Small intestine (tissue), 7 donors: ENCODE measurements at regions not wholly inside any gene's neighbourhood (a gene's known extent, or its start where the extent isn't known, plus 50 kb on each side); places are given as distances from the start of the nearest gene placed in this dataset.

Experiments
- DNase-seq, 2 donors: peaks; one replicate each; pipeline versions ENCODE4 v3.0.0 to v3.0.0-alpha.2; 2013
- FAIRE-seq: peaks from 2 replicates; lab custom pipeline; 2012; peaks lifted over from hg19 to GRCh38; lab: Jason Lieb, UNC
- H3K27ac ChIP-seq, 3 donors: one replicate each; pipeline ENCODE4 v1.5.1; 2013; ENCODE audit warnings: low read length in 2 of 3, mild to moderate bottlenecking in 2 of 3, control low read depth in 1 of 3, inconsistent platforms in 1 of 3, low read depth in 1 of 3, moderate library complexity in 1 of 3
- H3K27me3 ChIP-seq, 3 donors: one replicate each; pipeline ENCODE4 v1.6.1; 2013; ENCODE audit warnings: low read length in 3 of 3, inconsistent platforms in 1 of 3; ENCODE audit not compliant: control insufficient read depth in 3 of 3, insufficient read depth in 3 of 3
- H3K36me3 ChIP-seq, 3 donors: one replicate each; pipeline ENCODE4 v1.6.1; 2013; ENCODE audit warnings: low read length in 3 of 3, inconsistent platforms in 1 of 3, low read depth in 1 of 3, mild to moderate bottlenecking in 1 of 3, moderate library complexity in 1 of 3; ENCODE audit not compliant: control insufficient read depth in 3 of 3, insufficient read depth in 2 of 3
- H3K4me1 ChIP-seq, 3 donors: one replicate each; pipeline ENCODE4 v1.6.1; 2013; ENCODE audit warnings: low read length in 2 of 3, inconsistent platforms in 1 of 3, low read depth in 1 of 3, mild to moderate bottlenecking in 1 of 3, moderate library complexity in 1 of 3; ENCODE audit not compliant: control insufficient read depth in 3 of 3, insufficient read depth in 2 of 3
- H3K4me3 ChIP-seq, 3 donors: one replicate each; pipeline ENCODE4 v1.5.1; 2013; ENCODE audit warnings: low read length in 3 of 3, control low read depth in 1 of 3, inconsistent platforms in 1 of 3, low read depth in 1 of 3, mild to moderate bottlenecking in 1 of 3, moderate library complexity in 1 of 3
- H3K9me3 ChIP-seq, 2 donors: one replicate each; pipeline ENCODE4 v1.6.1; 2013; ENCODE audit warnings: low read depth in 1 of 2, low read length in 1 of 2; ENCODE audit not compliant: control insufficient read depth in 2 of 2, insufficient read depth in 1 of 2
- WGBS, 3 donors: extraction: QIAGEN DNeasy Blood & Tissue Kit; methylation state at CpG; one replicate each; pipeline ENCODE4 v1.1.7; 2013; 5-methylcytosine and 5-hydroxymethylcytosine counted together
- donor health status: healthy with polysubstance abuse.
- donor health status: control.
- donor health status: control.
- donor health status: Bipolar disorder and iron deficiency.
- donor health status: healthy.

GRCh38 chr5:2137444-2138050, 254.8 kb upstream of the IRX4 start:
- DNase-seq (no peak), FAIRE-seq (no peak)
- Histone ChIP-seq H3K4me3 (no peak overlapping the region), H3K27ac (no peak overlapping the region), H3K27me3 (no peaks in the 10 kb centered on the region), H3K9me3 (no peaks in the 10 kb centered on the region), H3K36me3 (no peaks in the 10 kb centered on the region), H3K4me1 (no peaks in the 10 kb centered on the region)
- 90 to 95% (median 92%) methylated on average over 21 of the region's 21 CpGs for WGBS, 3 donors

GRCh38 chr5:2136728-2137333, 254.1 kb upstream of the IRX4 start:
- no peaks in the 10 kb centered on the region for H3K4me1 ChIP-seq
- FAIRE-seq (no peak), DNase-seq (no peak)
- H3K4me3 ChIP-seq = no peak overlapping the region
- H3K27ac ChIP-seq = no peak overlapping the region
- WGBS, 3 donors = 79 to 89% (median 79%) methylated on average over 44 of the region's 44 CpGs
- no peaks in the 10 kb centered on the region for H3K27me3 ChIP-seq
- H3K9me3 ChIP-seq = no peaks in the 10 kb centered on the region
- no peaks in the 10 kb centered on the region for H3K36me3 ChIP-seq

- Histone ChIP-seq H3K4me3 (no peak overlapping the region), H3K27me3 (no peaks in the 10 kb centered on the region), H3K27ac (no peak overlapping the region), H3K36me3 (no peaks in the 10 kb centered on the region), H3K9me3 (no peaks in the 10 kb centered on the region), H3K4me1 (no peaks in the 10 kb centered on the region)
- FAIRE-seq (no peak), DNase-seq (no peak)
- WGBS, 3 donors = 64 to 68% (median 66%) methylated on average over 5 of the region's 5 CpGs
Measured at GRCh38 chr5:2135833-2136232, 253.1 kb upstream of the IRX4 start.

- Histone ChIP-seq H3K4me1 (no peaks in the 10 kb centered on the region), H3K4me3 (no peak overlapping the region), H3K27ac (no peak overlapping the region), H3K27me3 (no peaks in the 10 kb centered on the region), H3K9me3 (no peaks in the 10 kb centered on the region), H3K36me3 (no peaks in the 10 kb centered on the region)
- DNase-seq (no peak), FAIRE-seq (no peak)
- 76 to 81% (median 78%) methylated on average over 8 of the region's 8 CpGs for WGBS, 3 donors
Measured at GRCh38 chr5:2135354-2135753, 252.6 kb upstream of the IRX4 start.

- Histone ChIP-seq H3K27ac (no peak overlapping the region), H3K36me3 (no peaks in the 10 kb centered on the region), H3K4me1 (no peaks in the 10 kb centered on the region), H3K4me3 (no peak overlapping the region), H3K27me3 (no peaks in the 10 kb centered on the region), H3K9me3 (no peaks in the 10 kb centered on the region)
- no peak for FAIRE-seq
- 64 to 74% (median 68%) methylated on average over 19 of the region's 19 CpGs for WGBS, 3 donors
- DNase-seq = no peak
Measured at GRCh38 chr5:2134543-2135292, 252.0 kb upstream of the IRX4 start.

GRCh38 chr5:2133936-2134335, 251.2 kb upstream of the IRX4 start:
- FAIRE-seq = no peak

GRCh38 chr5:2133080-2133479, 250.4 kb upstream of the IRX4 start:
- WGBS, 3 donors = 48 to 60% (median 55%) methylated on average over 6 of the region's 6 CpGs
- Histone ChIP-seq H3K9me3 (no peaks in the 10 kb centered on the region), H3K27me3 (no peaks in the 10 kb centered on the region), H3K36me3 (no peaks in the 10 kb centered on the region), H3K27ac (no peak overlapping the region), H3K4me1 (no peaks in the 10 kb centered on the region), H3K4me3 (no peak overlapping the region)
- FAIRE-seq = no peak
- no peak for DNase-seq

More at GRCh38 chr5:2133936-2134335, 251.2 kb upstream of the IRX4 start:
- DNase-seq = no peak
- 86 to 88% (median 86%) methylated on average over 6 of the region's 6 CpGs for WGBS, 3 donors
- no peak overlapping the region for H3K4me3 ChIP-seq
- no peaks in the 10 kb centered on the region for H3K27me3 ChIP-seq
- no peaks in the 10 kb centered on the region for H3K9me3 ChIP-seq
- no peaks in the 10 kb centered on the region for H3K4me1 ChIP-seq
- H3K36me3 ChIP-seq = no peaks in the 10 kb centered on the region
- no peak overlapping the region for H3K27ac ChIP-seq

GRCh38 chr5:2132497-2132847, 249.7 kb upstream of the IRX4 start:
- Histone ChIP-seq H3K4me1 (no peaks in the 10 kb centered on the region), H3K27me3 (no peaks in the 10 kb centered on the region), H3K9me3 (no peaks in the 10 kb centered on the region), H3K4me3 (no peak overlapping the region), H3K36me3 (no peaks in the 10 kb centered on the region), H3K27ac (no peak overlapping the region)
- DNase-seq (no peak), FAIRE-seq (no peak)
- 86 to 90% (median 87%) methylated on average over 20 of the region's 20 CpGs for WGBS, 3 donors
